GM06990 (cell line): ENCODE measurements at regions not wholly inside any gene's neighbourhood (a gene's known extent, or its start where the extent isn't known, plus 50 kb on each side); places are given as distances from the start of the nearest gene placed in this dataset.
"Not testable (repeated sequence)": the region's sequence is repeated elsewhere in the genome, so short reads cannot be mapped to it uniquely, and the experiment has no call there.

ENCODE experiments used
- DNase-seq: peaks from one replicate; pipeline ENCODE4 v3.0.0-alpha.2; 2011; ENCODE audit not compliant: insufficient read length; ENCODE audit errors: extremely low read depth
- H3K27me3 ChIP-seq: replicated peaks from 2 replicates; pipeline ENCODE4 v1.6.0; 2011; ENCODE audit warnings: low read length; ENCODE audit not compliant: control insufficient read depth, insufficient read depth
- H3K36me3 ChIP-seq: 2 replicates; pipeline ENCODE4 v1.5.1; 2011; ENCODE audit warnings: low read length; ENCODE audit not compliant: control insufficient read depth, insufficient read depth
- H3K4me3 ChIP-seq: replicated peaks from 2 replicates; pipeline ENCODE4 v1.5.1; 2011; ENCODE audit warnings: low read depth, mild to moderate bottlenecking, control low read depth, low read length
- TF ChIP-seq, protein P1 (sequence below): IDR thresholded peaks from 2 replicates; pipeline ENCODE4 v1.5.1; 2011; ENCODE audit warnings: low read length, control low read depth, mild to moderate bottlenecking, inconsistent platforms; ENCODE audit not compliant: insufficient read depth, poor library complexity, severe bottlenecking

- DNase-seq, result no peak
- H3K27me3 ChIP-seq, result no peaks in the 10 kb centered on the region
- no peak overlapping the region for H3K4me3 ChIP-seq
- TF ChIP-seq, protein P1, sequence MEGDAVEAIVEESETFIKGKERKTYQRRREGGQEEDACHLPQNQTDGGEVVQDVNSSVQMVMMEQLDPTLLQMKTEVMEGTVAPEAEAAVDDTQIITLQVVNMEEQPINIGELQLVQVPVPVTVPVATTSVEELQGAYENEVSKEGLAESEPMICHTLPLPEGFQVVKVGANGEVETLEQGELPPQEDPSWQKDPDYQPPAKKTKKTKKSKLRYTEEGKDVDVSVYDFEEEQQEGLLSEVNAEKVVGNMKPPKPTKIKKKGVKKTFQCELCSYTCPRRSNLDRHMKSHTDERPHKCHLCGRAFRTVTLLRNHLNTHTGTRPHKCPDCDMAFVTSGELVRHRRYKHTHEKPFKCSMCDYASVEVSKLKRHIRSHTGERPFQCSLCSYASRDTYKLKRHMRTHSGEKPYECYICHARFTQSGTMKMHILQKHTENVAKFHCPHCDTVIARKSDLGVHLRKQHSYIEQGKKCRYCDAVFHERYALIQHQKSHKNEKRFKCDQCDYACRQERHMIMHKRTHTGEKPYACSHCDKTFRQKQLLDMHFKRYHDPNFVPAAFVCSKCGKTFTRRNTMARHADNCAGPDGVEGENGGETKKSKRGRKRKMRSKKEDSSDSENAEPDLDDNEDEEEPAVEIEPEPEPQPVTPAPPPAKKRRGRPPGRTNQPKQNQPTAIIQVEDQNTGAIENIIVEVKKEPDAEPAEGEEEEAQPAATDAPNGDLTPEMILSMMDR, result no peak
- H3K36me3 ChIP-seq, result no peaks in the 10 kb centered on the region
Measured at GRCh38 chr2:60213865-60214625, 339.4 kb downstream of the BCL11A start.

DNA sequence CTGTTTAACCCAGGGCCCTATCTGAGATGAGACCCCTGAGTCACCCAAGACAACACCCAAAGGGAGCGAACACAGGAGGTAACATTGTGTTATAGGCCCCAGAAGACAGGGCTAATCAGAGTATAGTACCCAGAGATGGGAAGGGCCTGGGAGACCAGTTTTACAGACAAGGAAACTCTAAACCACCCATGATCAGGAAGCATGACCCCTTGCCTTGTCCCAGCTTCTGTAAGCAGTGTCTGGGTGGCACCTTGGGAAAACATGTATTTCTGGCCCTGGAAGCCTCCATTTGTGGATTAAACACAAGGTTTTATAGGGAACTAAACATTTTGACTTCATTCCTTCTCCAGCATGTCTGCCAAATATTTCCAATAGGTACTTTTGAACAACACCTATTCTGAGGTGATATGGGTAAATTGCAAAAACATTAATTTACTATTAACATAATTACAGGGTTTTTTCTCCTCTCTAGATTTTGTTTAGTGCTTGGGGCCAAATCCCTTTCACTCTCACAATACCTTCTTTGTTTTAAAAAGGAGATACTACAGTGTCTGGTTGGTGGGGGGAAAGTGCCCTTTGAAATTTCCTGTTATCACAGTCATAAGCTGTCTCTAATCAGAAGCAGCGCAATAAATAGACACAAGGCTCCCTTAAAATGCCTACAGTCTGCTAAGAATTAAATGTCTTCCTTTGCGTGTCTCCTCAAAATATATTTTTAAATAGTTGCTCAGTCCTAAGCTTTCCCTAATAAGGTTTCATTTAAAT, 341.1 kb downstream of the BCL11A start:
- no peak for DNase-seq
- TF ChIP-seq, protein P1, result no peak
- Histone ChIP-seq H3K27me3 (no peaks in the 10 kb centered on the region), H3K4me3 (no peak overlapping the region), H3K36me3 (no peaks in the 10 kb centered on the region)

- not testable (repeated sequence) for H3K27me3 ChIP-seq, H3K4me3 ChIP-seq, DNase-seq, H3K36me3 ChIP-seq
Measured at GRCh38 chr2:60189006-60189405, 364.4 kb downstream of the BCL11A start.

- Histone ChIP-seq H3K4me3 (no peak overlapping the region), H3K36me3 (no peaks in the 10 kb centered on the region), H3K27me3 (peaks cover 2% of the 10 kb centered on the region)
- no peak for DNase-seq
- TF ChIP-seq, protein P1, result no peak
Measured at GRCh38 chr2:60175290-60175689, 378.2 kb downstream of the BCL11A start.

- Histone ChIP-seq H3K4me3 (no peak overlapping the region), H3K27me3 (peaks cover 2% of the 10 kb centered on the region), H3K36me3 (no peaks in the 10 kb centered on the region)
- DNase-seq, result no peak
- TF ChIP-seq, protein P1, result no peak
Measured at GRCh38 chr2:60174146-60174545, 379.3 kb downstream of the BCL11A start.

- H3K27me3 ChIP-seq, result peaks cover 2% of the 10 kb centered on the region
- H3K4me3 ChIP-seq, result no peak overlapping the region
- no peaks in the 10 kb centered on the region for H3K36me3 ChIP-seq
- DNase-seq, result no peak
- TF ChIP-seq, protein P1, result no peak
Measured at GRCh38 chr2:60172801-60173200, 380.7 kb downstream of the BCL11A start.
